GM12878 (cell line): ENCODE measurements at regions not wholly inside any gene's neighbourhood (a gene's known extent, or its start where the extent isn't known, plus 50 kb on each side); places are given as distances from the start of the nearest gene placed in this dataset.

Experiments
- BRCA1 ChIP-seq: IDR thresholded peaks from 2 replicates; pipeline ENCODE4 v1.6.1; 2011; ENCODE audit warnings: low read depth, low read length, improper control_type of control experiment
- CEBPB ChIP-seq, 2 experiments: fragments of 150-350 bp in 1 of 2; IDR thresholded peaks; 2 replicates each; pipeline ENCODE4 v1.6.1; 2012 to 2014; ENCODE audit warnings: low read depth in 2 of 2, low read length in 2 of 2, borderline replicate concordance in 1 of 2, inconsistent platforms in 1 of 2
- CREB1 ChIP-seq: IDR thresholded peaks from 2 replicates; pipeline ENCODE4 v1.6.1; 2012; ENCODE audit warnings: low read depth, mild to moderate bottlenecking, inconsistent platforms
- EZH2 ChIP-seq: IDR thresholded peaks from 2 replicates; pipeline ENCODE4 v1.6.1; 2012; ENCODE audit warnings: low read depth, mild to moderate bottlenecking, control low read depth, inconsistent platforms, low read length, borderline replicate concordance; ENCODE audit not compliant: control insufficient read depth
- FOS ChIP-seq: IDR thresholded peaks from 3 replicates; pipeline ENCODE4 v1.6.1; 2011; ENCODE audit warnings: borderline replicate concordance; ENCODE audit not compliant: insufficient read length; ENCODE audit errors: extremely low read depth
- RCOR1 ChIP-seq: conservative IDR thresholded peaks from 2 replicates; pipeline ENCODE4 v1.6.1; 2012; ENCODE audit warnings: low read depth, low read length, improper control_type of control experiment
- TARDBP ChIP-seq: IDR thresholded peaks from 2 replicates; pipeline ENCODE4 v1.6.1; 2016; ENCODE audit warnings: borderline replicate concordance
- ZNF274 ChIP-seq: IDR thresholded peaks from one replicate; pipeline ENCODE4 v1.8.0; 2011; ENCODE audit not compliant: insufficient read length, insufficient read depth
- TF ChIP-seq, protein P1 (sequence below), 3 experiments: IDR thresholded peaks in 2 of 3; conservative IDR thresholded peaks in 1 of 3; 2 replicates each; pipeline ENCODE4 v1.5.1; 2011; ENCODE audit warnings: low read depth in 3 of 3, low read length in 3 of 3, mild to moderate bottlenecking in 3 of 3, control low read depth in 2 of 3, moderate library complexity in 2 of 3, inconsistent platforms in 1 of 3, mixed read lengths in 1 of 3; ENCODE audit not compliant: control insufficient read depth in 2 of 3, insufficient read depth in 1 of 3; ENCODE audit errors: extremely low read depth in 1 of 3
- TF ChIP-seq, protein P2 (sequence below): fragments of 450-650 bp; IDR thresholded peaks from 2 replicates; pipeline ENCODE4 v1.6.1; 2018; ENCODE audit warnings: mild to moderate bottlenecking, low read depth, moderate library complexity; ENCODE audit not compliant: partially characterized antibody
- TF ChIP-seq, protein P3 (sequence below): IDR thresholded peaks from 2 replicates; pipeline ENCODE4 v1.6.1; 2011; ENCODE audit warnings: borderline replicate concordance, low read depth, mild to moderate bottlenecking, moderate library complexity, mixed read lengths, low read length; ENCODE audit not compliant: insufficient read depth; ENCODE audit errors: extremely low read length
- TF ChIP-seq, protein P4 (sequence below): IDR thresholded peaks from 2 replicates; pipeline ENCODE4 v1.6.1; 2011; ENCODE audit warnings: mild to moderate bottlenecking, low read depth, low read length, moderate library complexity; ENCODE audit not compliant: insufficient replicate concordance

DNA sequence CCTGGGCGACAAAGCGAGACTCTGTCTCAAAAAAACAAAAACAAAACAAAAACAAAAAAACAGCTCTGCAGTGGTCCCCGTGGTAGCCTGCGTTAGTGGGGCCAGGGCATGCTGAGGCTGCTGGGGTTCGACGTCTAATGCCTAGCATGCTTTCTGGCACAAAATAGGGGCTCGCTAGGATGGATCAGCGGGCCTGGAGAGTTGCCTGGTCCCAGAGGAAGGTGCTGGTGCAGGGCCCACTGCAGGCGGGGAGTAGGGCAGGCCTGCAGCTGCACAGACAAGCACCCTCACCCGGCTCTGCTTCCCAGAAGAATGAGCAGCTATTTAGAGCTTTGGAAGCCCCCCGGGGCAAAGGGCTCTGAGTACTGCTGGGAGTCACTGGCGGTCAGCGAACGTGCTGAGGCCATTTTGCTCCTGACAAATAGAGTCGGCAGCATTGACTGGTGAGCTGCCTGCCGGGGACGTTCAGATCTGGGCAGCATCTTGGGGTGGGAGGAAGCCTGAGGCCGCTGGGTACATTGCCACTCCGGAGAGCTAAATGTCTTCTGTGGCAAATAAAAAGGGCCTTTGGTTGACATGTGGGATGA lies 126.7 kb downstream of the OLFM1 start:
- no peak for TF ChIP-seq EZH2
- TF ChIP-seq, protein P1, sequence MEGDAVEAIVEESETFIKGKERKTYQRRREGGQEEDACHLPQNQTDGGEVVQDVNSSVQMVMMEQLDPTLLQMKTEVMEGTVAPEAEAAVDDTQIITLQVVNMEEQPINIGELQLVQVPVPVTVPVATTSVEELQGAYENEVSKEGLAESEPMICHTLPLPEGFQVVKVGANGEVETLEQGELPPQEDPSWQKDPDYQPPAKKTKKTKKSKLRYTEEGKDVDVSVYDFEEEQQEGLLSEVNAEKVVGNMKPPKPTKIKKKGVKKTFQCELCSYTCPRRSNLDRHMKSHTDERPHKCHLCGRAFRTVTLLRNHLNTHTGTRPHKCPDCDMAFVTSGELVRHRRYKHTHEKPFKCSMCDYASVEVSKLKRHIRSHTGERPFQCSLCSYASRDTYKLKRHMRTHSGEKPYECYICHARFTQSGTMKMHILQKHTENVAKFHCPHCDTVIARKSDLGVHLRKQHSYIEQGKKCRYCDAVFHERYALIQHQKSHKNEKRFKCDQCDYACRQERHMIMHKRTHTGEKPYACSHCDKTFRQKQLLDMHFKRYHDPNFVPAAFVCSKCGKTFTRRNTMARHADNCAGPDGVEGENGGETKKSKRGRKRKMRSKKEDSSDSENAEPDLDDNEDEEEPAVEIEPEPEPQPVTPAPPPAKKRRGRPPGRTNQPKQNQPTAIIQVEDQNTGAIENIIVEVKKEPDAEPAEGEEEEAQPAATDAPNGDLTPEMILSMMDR (IDR thresholded peaks at IDR 0.05 in 2 of 3, conservative IDR thresholded peaks at IDR 0.05 in 1 of 3; ENCODE audit: control insufficient read depth in 2 of 3, extremely low read depth in 1 of 3, insufficient read depth in 1 of 3, low read depth in 3 of 3, low read length in 3 of 3), result no peak
- TF ChIP-seq CEBPB (IDR thresholded peaks at IDR 0.05; ENCODE audit: borderline replicate concordance in 1 of 2, low read depth in 2 of 2, low read length in 2 of 2), result no peak
- TF ChIP-seq, protein P2, sequence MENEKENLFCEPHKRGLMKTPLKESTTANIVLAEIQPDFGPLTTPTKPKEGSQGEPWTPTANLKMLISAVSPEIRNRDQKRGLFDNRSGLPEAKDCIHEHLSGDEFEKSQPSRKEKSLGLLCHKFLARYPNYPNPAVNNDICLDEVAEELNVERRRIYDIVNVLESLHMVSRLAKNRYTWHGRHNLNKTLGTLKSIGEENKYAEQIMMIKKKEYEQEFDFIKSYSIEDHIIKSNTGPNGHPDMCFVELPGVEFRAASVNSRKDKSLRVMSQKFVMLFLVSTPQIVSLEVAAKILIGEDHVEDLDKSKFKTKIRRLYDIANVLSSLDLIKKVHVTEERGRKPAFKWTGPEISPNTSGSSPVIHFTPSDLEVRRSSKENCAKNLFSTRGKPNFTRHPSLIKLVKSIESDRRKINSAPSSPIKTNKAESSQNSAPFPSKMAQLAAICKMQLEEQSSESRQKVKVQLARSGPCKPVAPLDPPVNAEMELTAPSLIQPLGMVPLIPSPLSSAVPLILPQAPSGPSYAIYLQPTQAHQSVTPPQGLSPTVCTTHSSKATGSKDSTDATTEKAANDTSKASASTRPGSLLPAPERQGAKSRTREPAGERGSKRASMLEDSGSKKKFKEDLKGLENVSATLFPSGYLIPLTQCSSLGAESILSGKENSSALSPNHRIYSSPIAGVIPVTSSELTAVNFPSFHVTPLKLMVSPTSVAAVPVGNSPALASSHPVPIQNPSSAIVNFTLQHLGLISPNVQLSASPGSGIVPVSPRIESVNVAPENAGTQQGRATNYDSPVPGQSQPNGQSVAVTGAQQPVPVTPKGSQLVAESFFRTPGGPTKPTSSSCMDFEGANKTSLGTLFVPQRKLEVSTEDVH, result no peak
- TF ChIP-seq, protein P3, sequence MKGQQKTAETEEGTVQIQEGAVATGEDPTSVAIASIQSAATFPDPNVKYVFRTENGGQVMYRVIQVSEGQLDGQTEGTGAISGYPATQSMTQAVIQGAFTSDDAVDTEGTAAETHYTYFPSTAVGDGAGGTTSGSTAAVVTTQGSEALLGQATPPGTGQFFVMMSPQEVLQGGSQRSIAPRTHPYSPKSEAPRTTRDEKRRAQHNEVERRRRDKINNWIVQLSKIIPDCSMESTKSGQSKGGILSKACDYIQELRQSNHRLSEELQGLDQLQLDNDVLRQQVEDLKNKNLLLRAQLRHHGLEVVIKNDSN, result no peak
- no peak for TF ChIP-seq CREB1
- TF ChIP-seq RCOR1, result no peak
- TF ChIP-seq, protein P4, sequence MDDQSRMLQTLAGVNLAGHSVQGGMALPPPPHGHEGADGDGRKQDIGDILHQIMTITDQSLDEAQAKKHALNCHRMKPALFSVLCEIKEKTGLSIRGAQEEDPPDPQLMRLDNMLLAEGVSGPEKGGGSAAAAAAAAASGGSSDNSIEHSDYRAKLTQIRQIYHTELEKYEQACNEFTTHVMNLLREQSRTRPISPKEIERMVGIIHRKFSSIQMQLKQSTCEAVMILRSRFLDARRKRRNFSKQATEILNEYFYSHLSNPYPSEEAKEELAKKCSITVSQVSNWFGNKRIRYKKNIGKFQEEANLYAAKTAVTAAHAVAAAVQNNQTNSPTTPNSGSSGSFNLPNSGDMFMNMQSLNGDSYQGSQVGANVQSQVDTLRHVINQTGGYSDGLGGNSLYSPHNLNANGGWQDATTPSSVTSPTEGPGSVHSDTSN, result no peak
- no peak for TF ChIP-seq FOS
- no peak for TF ChIP-seq BRCA1
- no peak for TF ChIP-seq ZNF274
- no peak for TF ChIP-seq TARDBP
